DND-41 (cell line): ENCODE measurements at regions not wholly inside any gene's neighbourhood (a gene's known extent, or its start where the extent isn't known, plus 50 kb on each side); places are given as distances from the start of the nearest gene placed in this dataset.

Experiments
- ATAC-seq: fragments of 200-7000 bp; cut with Tn5 transposase; 3 replicates; pipeline ENCODE4 v1.9.1; 2021; ENCODE audit warnings: low read depth; ENCODE audit not compliant: insufficient read depth
- DNase-seq: peaks from one replicate; pipeline ENCODE4 v3.0.0-alpha.2; 2020
- H2AFZ ChIP-seq: 2 replicates; pipeline ENCODE4 v1.6.0; 2012; ENCODE audit warnings: low read depth, low read length
- H3K27ac ChIP-seq: 2 replicates; pipeline ENCODE4 v1.5.1; 2012; ENCODE audit warnings: low read length, inconsistent platforms
- H3K27me3 ChIP-seq: fragments of 200-600 bp; sonication (generic); 2 replicates; pipeline ENCODE4 v1.6.0; 2012; ENCODE audit warnings: low read length, mild to moderate bottlenecking, inconsistent platforms; ENCODE audit not compliant: insufficient read depth, poor library complexity
- H3K36me3 ChIP-seq: 2 replicates; pipeline ENCODE4 v1.5.1; 2012; ENCODE audit warnings: low read length, inconsistent platforms; ENCODE audit not compliant: insufficient read depth
- H3K4me1 ChIP-seq: 2 replicates; pipeline ENCODE4 v1.5.1; 2012; ENCODE audit warnings: mild to moderate bottlenecking, low read length; ENCODE audit not compliant: insufficient read depth
- H3K4me2 ChIP-seq: 2 replicates; pipeline ENCODE4 v1.6.0; 2012; ENCODE audit warnings: mild to moderate bottlenecking, moderate library complexity, low read length, inconsistent platforms; ENCODE audit not compliant: insufficient read depth
- H3K4me3 ChIP-seq, 2 experiments: fragments of 200-600 bp in 1 of 2; shearing (Covaris generic) in 1 of 2; 2 replicates each; pipeline ENCODE4 v1.5.1; 2012 to 2016; ENCODE audit warnings: inconsistent platforms in 2 of 2, low read length in 2 of 2, mild to moderate bottlenecking in 2 of 2, low read depth in 1 of 2, moderate library complexity in 1 of 2
- H3K79me2 ChIP-seq: 2 replicates; pipeline ENCODE4 v1.6.0; 2012; ENCODE audit warnings: low read length, inconsistent platforms; ENCODE audit not compliant: insufficient read depth
- H3K9ac ChIP-seq: 2 replicates; pipeline ENCODE4 v1.6.0; 2012; ENCODE audit warnings: low read depth, mild to moderate bottlenecking, inconsistent platforms, low read length, moderate library complexity
- H3K9me3 ChIP-seq: 2 replicates; pipeline ENCODE4 v1.5.1; 2012; ENCODE audit warnings: low read length, moderate library complexity, mild to moderate bottlenecking, inconsistent platforms; ENCODE audit not compliant: insufficient read depth, severe bottlenecking
- H4K20me1 ChIP-seq: 2 replicates; pipeline ENCODE4 v1.6.0; 2012; ENCODE audit warnings: low read length; ENCODE audit not compliant: insufficient read depth
- CTCF ChIP-seq: IDR thresholded peaks from 2 replicates; pipeline ENCODE4 v1.5.1; 2012; ENCODE audit warnings: borderline replicate concordance, low read length, moderate library complexity, mild to moderate bottlenecking; ENCODE audit not compliant: poor library complexity, severe bottlenecking; ENCODE audit errors: extremely low read depth
- EZH2 ChIP-seq: IDR thresholded peaks from 3 replicates; pipeline ENCODE4 v1.6.1; 2012; ENCODE audit warnings: borderline replicate concordance, low read depth, mild to moderate bottlenecking, moderate library complexity, low read length, inconsistent platforms; ENCODE audit not compliant: severe bottlenecking

- no peaks in the 10 kb centered on the region for H3K79me2 ChIP-seq
- no peak overlapping the region for H2AFZ ChIP-seq
- H3K9ac ChIP-seq: no peak overlapping the region
- H3K27ac ChIP-seq: no peak overlapping the region
- no peak for DNase-seq
- peaks cover 5% of the 10 kb centered on the region for H3K9me3 ChIP-seq
- no peaks in the 10 kb centered on the region for H3K4me1 ChIP-seq
- H3K36me3 ChIP-seq: no peaks in the 10 kb centered on the region
- no peaks in the 10 kb centered on the region for H4K20me1 ChIP-seq
- no peak overlapping the region for H3K4me2 ChIP-seq
- no peak for ATAC-seq
- no peak overlapping the region for H3K4me3 ChIP-seq
- H3K27me3 ChIP-seq: no peaks in the 10 kb centered on the region
- TF ChIP-seq CTCF: no peak
- TF ChIP-seq EZH2: no peak
Observed at GRCh38 chr2:16127958-16128357, 187.6 kb downstream of the MYCN start.

DNA sequence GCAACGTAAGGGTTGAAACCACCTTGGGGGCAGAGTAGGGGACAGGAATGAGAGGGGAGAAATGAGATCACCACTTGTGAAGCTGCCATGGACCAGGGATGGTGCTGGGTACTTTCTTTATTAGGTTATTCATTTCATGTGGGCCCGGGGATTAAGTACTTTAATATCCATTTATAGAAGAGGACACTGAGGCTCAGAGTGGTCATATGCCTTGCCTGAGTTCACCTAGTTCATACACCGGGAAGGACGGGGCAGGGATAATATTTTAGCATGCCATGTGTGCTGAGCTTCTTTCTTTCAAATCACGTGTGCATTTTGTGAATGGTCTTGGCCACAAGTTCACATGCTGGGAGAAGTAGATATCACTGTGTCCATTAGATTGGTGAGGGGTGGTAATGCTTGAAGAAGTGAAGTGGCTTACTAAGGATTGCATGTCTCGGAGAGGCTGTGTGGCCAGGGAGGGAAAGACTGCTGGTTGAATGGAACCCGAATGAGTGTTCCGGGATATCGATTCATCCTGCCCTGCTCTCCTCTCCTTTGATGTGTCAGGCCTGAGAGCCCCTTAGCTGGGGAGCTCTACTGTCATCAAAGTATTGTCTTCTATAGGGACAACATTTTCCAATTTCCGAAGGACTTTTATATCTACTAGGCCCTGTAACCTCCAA lies 187.1 kb downstream of the MYCN start:
- Histone ChIP-seq H3K27me3 (no peaks in the 10 kb centered on the region), H3K9me3 (peaks cover 5% of the 10 kb centered on the region), H3K9ac (no peak overlapping the region), H4K20me1 (no peaks in the 10 kb centered on the region), H3K79me2 (no peaks in the 10 kb centered on the region), H3K4me2 (no peak overlapping the region), H3K36me3 (no peaks in the 10 kb centered on the region), H2AFZ (no peak overlapping the region), H3K4me3 (no peak overlapping the region), H3K27ac (no peak overlapping the region), H3K4me1 (no peaks in the 10 kb centered on the region)
- ATAC-seq: no peak
- TF ChIP-seq EZH2 (no peak), CTCF (no peak)
- no peak for DNase-seq

- no peak overlapping the region for H3K4me3 ChIP-seq
- no peak for TF ChIP-seq CTCF
- TF ChIP-seq EZH2: no peak
- no peaks in the 10 kb centered on the region for H4K20me1 ChIP-seq
- H3K36me3 ChIP-seq: no peaks in the 10 kb centered on the region
- H3K27me3 ChIP-seq: no peaks in the 10 kb centered on the region
- H3K9ac ChIP-seq: no peak overlapping the region
- H3K9me3 ChIP-seq: peaks cover 5% of the 10 kb centered on the region
- H3K4me1 ChIP-seq: no peaks in the 10 kb centered on the region
- H3K4me2 ChIP-seq: no peak overlapping the region
- no peak for ATAC-seq
- DNase-seq: no peak
- H3K27ac ChIP-seq: no peak overlapping the region
- H3K79me2 ChIP-seq: no peaks in the 10 kb centered on the region
- H2AFZ ChIP-seq: no peak overlapping the region
Observed at GRCh38 chr2:16126517-16127275, 186.3 kb downstream of the MYCN start.
